ENCODE measurements at regions not wholly inside any gene's neighbourhood (a gene's known extent, or its start where the extent isn't known, plus 50 kb on each side); places are given as distances from the start of the nearest gene placed in this dataset.

GRCh38 chr11:130813638-130814037, 102.6 kb downstream of the SNX19 start:
- TF ChIP-seq, protein P1, sequence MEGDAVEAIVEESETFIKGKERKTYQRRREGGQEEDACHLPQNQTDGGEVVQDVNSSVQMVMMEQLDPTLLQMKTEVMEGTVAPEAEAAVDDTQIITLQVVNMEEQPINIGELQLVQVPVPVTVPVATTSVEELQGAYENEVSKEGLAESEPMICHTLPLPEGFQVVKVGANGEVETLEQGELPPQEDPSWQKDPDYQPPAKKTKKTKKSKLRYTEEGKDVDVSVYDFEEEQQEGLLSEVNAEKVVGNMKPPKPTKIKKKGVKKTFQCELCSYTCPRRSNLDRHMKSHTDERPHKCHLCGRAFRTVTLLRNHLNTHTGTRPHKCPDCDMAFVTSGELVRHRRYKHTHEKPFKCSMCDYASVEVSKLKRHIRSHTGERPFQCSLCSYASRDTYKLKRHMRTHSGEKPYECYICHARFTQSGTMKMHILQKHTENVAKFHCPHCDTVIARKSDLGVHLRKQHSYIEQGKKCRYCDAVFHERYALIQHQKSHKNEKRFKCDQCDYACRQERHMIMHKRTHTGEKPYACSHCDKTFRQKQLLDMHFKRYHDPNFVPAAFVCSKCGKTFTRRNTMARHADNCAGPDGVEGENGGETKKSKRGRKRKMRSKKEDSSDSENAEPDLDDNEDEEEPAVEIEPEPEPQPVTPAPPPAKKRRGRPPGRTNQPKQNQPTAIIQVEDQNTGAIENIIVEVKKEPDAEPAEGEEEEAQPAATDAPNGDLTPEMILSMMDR (conservative IDR thresholded peaks at IDR 0.05): no peak
- TF ChIP-seq ZFX (IDR thresholded peaks at IDR 0.05): no peak

All from C4-2B (cell line).